Astrocyte (in vitro differentiated cells and primary cell): ENCODE measurements at regions not wholly inside any gene's neighbourhood (a gene's known extent, or its start where the extent isn't known, plus 50 kb on each side); places are given as distances from the start of the nearest gene placed in this dataset.

Source experiments
- CTCF ChIP-seq: IDR thresholded peaks from 2 replicates; pipeline ENCODE4 v1.5.1; 2011; ENCODE audit warnings: low read depth, mild to moderate bottlenecking, inconsistent platforms, low read length, moderate library complexity; ENCODE audit not compliant: insufficient read depth
- EZH2 ChIP-seq: IDR thresholded peaks from 2 replicates; pipeline ENCODE4 v1.6.1; 2012; ENCODE audit warnings: mild to moderate bottlenecking, low read length, inconsistent platforms; ENCODE audit not compliant: insufficient read depth

GRCh38 chr4:24202579-24202978 is 312.7 kb upstream of the PPARGC1A start:
- TF ChIP-seq CTCF: no peak
- TF ChIP-seq EZH2: no peak
